SK-MEL-5 (cell line): ENCODE measurements at regions not wholly inside any gene's neighbourhood (a gene's known extent, or its start where the extent isn't known, plus 50 kb on each side); places are given as distances from the start of the nearest gene placed in this dataset.
"Not testable (repeated sequence)": the region's sequence is repeated elsewhere in the genome, so short reads cannot be mapped to it uniquely, and the experiment has no call there.

Experiments used
- DNase-seq: peaks from one replicate; pipeline ENCODE4 v3.0.0-alpha.2; 2016; ENCODE audit warnings: low read depth, low spot score
- in situ Hi-C: cut with HindIII; loops from 2 replicates; pipeline ENCODE4 v1.10.0; 2016; ENCODE audit warnings: low sequenced_read_pairs, high pct_unique_total_duplicates, low pct_unique_long_range_greater_than_20kb

DNA sequence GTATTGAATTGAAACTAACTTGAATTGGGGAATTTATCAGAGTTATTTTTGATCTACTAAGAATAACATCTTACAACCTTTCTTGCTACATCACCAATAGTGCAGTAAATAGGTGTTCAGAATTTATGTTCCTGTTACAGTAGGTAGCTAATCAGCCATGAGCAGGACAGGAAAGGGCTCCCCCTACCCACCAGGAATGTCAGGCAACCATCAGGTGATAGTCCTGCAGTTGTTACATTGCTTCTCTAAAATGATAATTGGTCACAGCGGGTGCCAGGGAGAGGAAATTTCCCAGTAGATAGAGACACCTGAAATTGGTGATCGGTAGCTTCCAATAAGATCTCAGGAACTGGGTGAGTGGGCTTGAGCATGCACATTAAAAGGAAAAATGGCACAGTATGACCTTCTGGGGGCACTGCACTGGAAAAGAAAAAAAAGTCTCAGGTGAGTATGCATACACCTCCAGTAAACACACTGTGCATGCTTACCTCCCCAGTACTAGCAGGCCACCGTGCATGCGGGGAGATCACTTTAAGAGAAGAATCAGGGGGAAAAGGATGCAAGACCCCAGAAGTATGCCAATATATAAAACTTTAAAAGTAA, 1092.0 kb upstream of the LRRTM1 start:
- in situ Hi-C loops: no loop called here
- no peak for DNase-seq

DNA sequence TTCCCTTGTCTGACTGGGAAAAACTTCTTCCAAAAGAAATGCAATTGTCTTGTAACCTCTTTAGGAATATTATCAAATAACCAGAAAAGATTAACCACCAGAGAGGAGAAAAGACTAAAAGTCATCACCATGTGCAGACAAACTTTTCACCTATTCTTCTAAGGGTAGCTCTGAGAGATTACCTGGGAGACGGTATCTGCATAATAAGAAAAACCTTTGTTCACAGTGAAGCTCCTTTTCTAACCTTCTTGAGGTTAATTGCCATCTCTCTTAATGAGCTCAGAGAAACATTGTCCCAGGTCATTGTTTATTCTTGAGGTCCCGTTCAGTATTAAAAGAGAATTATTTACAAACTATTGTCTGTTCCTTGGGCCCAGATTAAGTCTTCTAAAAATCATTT, 1091.2 kb upstream of the LRRTM1 start:
- DNase-seq: no peak
- in situ Hi-C loops: no loop called here

DNA sequence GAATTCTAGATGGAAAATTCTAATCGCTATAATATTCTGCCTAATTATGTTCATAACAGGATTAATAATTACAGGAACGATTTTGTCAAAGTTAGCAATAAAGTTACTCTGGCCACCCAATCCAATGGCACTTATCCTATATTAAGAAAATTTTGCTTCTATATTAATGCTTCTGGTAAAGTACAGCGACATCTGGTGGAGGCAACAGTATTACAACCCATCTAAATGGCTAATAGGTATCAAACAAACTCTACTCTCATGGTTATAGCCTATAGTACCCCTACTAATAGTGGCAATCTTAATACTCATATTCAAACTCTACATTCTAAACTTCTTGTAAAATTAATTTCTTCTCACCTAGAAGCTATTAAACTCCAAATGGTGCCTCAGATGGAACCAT, 1084.7 kb upstream of the LRRTM1 start:
- in situ Hi-C loops: no loop called here
- peak; percentile 49 for DNase-seq

DNA sequence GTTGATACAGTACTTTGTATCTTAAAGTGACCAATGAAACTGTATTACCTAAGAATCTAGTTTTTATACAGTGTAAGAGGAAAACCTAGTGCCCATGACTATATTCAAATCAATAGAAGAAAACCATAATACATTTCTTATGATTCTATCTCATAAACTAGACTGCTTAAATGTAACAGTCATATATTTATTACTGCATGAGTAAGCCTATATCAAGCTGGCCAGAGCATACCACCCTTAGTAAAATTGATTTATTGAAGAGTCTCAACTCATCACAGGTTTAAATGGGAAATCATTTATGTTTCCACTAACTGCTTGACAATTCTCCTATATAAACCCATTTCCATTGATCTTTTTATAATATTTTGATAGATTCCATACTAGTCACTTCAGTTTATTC, 1059.2 kb upstream of the LRRTM1 start:
- in situ Hi-C loops: no loop called here
- no peak for DNase-seq

DNA sequence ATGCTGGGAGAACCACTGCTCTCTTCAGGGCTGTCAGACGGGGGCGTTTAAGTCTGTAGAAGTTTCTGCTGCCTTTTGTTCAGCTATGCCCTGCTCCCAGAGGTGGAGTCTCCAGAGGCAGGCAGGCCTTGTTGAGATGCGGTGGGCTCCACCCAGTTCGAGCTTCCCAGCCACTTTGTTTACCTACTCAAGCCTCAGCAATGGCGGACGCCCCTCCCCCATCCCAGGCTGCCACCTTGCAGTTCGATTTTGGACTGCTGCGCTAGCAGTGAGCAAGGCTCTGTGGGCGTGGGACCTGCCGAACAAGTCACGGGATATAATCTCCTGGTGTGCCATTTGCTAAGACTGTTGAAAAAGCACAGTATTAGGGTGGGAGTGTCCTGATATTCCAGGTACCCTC, 1057.9 kb upstream of the LRRTM1 start:
- DNase-seq, in situ Hi-C loops: not testable (repeated sequence)

DNA sequence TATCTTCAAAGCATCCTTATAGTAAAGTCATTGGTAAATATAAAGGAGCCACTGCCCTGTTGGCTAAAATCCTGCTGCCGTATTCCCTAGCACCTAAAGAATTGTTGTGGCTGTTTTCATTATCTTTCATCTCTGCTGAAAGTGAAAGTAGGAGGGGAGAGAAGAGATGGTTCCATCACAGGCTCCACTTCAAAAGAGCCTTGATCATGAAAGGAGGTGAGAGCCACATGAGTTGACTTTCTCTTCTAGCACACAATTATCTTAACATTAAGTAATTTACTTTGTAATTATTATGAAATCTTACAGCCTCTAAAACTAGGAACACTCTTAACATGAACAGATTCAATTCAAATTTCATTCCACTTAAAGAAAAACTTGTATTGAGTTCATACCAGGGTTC, 1050.9 kb upstream of the LRRTM1 start:
- DNase-seq: no peak

DNA sequence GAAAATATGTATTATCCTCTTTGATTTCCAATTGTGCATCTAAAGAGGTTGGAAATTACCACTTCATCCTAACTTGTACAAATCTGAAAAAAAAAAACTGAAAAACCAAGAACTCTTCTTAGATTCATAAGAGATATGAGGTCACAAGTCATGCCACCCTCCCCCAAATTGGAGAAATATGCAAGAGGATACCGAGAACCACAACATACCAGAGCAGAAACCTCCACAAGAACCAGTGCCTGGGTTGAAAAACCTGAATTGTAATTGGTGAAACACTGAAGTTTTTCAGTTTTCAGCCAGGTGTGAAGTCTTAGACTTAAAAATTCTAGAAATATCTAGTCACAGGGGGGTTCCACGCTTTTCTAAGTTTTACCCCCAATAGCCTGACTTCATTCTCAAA, 1029.5 kb upstream of the LRRTM1 start:
- in situ Hi-C loops: no loop called here

More for the DNA sequence above, 1050.9 kb upstream of the LRRTM1 start:
- in situ Hi-C loops: no loop called here

DNA sequence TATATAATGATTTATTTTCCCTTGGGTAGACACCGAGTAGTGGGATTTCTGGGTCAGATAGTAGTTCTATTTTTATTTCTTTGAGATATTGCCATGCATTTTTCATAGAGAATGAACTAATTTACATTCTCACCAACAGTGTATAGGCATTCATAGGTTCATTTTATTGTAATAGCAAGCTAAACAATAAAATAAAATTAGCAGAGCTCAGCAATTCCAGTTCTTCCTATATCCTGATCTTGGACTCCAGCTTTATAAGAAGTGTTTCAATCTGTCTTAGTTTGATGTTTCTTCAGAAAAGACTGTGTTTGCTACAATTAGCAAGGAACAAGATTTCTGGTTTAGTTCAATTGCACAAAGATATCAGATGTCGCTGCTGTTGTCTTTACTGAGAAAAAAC, 1024.4 kb upstream of the LRRTM1 start:
- in situ Hi-C loops: no loop called here
- no peak for DNase-seq

More for the DNA sequence above, 1029.5 kb upstream of the LRRTM1 start:
- DNase-seq: no peak

DNA sequence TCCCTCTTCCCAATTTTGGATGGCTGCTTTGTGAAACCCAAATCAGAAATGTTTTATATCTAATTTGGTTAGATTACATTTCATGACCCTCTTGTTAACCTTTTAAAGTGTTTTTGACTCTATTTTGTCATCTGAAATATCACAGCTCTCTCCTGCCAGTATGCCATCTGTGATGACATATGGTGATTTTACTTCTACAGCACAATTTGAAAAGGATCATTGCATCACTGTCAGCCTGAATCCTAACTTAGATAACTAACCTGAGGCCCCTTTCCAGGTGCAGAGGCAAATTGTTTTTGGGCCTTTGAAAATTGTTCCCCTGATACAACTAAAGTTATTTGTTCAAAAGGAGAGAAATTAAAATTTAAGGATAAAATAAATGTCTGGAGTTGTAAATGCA, 1023.4 kb upstream of the LRRTM1 start:
- in situ Hi-C loops: no loop called here
- no peak for DNase-seq

DNA sequence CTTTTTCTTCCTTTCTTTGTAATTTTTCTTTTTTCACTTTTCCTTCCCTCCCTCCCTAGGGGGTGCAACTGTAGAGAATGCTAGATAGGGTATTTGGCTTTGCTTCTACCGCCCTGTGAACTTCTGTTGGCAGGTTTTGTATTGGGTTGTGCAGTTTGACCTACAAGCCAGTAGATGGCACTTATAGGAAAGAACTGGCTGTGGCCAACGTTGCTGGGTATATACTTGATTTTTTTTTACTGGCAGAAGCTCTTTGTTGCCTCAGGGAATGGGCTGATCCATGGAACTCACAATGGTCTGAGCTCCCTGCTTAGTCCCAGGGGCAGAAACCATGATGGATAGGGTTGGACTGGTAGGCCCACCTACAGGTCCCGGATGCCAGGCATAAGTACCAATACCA, 1019.5 kb upstream of the LRRTM1 start:
- in situ Hi-C loops: no loop called here
- peak; percentile 85 for DNase-seq

DNA sequence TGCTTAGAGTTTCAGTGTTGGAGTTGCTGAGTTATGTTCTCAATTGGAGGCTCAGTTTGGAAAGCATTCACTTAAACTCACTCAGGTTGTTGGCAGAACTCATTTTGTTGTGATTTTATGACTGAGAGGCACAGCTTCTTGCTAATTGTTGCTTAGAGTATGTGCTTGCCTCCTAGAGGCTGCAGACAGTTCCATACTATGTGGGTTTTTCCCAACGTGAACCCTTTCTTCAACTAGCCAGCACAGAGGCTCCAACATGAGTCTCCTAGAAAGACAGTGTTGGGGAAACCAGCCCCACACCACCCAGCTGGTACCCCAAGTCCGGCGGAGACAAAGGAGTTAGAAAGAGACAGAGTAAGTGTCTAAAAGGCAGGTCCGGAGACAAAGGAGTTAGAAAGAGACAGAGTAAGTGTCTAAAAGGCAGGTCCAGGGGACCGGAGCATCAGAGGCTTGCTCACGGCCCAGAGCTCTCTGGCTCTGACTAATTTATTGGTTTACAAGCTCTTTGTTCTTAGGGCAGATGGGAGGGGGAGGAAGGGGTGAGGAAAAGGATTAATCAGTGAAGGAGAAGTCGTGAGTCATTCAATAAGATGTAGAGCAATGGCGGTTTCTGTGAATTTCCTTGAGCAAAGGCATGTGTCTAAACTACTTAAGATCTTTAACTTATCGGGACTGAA, 999.7 kb upstream of the LRRTM1 start:
- DNase-seq: no peak
- in situ Hi-C loops: no loop called here

DNA sequence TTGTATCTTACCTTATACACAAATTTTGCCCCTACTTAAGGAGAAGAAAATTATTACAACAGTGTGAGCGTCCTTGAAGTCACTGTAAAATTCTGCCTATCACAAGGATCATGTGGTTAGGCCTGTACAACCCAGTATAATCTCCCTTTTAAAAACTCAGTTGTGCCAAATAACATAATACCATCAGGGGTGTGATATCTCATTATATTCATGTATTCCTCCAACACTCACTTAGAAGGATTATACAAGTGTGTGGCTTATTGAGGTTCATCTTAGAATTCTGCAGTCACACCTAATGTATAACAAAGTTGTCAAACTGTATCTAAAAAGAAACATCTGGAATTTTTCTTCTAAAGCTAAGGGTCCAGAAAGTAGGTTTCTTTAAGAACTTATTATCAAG, 998.8 kb upstream of the LRRTM1 start:
- DNase-seq: no peak
- in situ Hi-C loops: no loop called here

DNA sequence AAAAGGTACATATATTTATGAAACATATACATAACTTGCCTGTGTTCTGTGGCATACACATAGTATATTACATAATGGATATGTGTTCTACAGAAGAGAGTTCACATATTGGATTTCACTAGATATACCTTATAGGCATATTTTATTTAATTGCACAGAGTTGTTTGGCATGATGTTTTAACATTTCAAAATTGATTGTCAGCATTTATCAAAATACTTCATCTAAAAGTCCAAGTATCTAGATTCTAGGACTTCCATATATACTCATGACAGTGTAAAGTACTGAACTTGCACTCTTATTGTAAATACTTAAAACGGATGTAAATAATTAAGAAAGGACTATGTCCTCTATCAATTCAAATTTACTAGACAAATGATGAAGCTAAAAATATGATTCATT, 995.3 kb upstream of the LRRTM1 start:
- in situ Hi-C loops: no loop called here
- no peak for DNase-seq

DNA sequence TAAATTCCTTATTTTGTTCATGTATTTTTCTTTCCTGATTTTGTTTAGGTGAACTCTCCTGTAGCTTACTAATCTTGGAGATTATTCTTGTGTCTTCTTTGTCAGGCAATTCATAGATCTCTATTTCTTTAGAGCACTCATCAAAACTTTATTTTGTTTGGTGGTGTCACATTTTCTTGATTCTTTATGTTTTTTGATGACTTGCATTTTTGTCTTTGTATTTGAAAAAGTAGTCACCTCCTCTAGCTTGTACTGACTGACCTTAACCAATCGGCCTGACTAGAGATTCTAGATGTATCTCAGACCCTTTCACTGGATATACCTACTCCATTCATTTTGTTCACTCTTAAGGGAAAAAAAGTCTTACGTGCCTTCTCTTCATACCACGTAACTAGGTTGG, 986.3 kb upstream of the LRRTM1 start:
- DNase-seq: no peak
- in situ Hi-C loops: no loop called here

DNA sequence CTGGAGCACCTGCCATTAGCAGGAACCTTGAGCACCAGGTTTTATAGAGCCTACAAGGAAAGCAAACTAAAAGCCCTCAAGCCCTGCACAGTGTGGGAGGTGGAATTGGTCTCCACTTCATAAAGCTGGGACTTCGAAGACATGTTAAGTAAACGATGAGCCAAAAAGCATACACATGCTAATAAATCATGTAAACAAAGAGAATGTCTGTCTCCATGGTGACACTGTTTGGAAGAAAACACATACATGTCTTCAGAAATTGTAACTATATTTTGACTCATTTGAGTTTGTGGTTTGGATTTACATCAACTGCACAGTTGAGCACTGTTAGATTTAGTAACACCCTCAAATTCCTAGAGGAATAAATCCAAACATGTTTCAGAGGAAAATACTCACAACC, 978.5 kb upstream of the LRRTM1 start:
- DNase-seq: no peak
- in situ Hi-C loops: no loop called here

DNA sequence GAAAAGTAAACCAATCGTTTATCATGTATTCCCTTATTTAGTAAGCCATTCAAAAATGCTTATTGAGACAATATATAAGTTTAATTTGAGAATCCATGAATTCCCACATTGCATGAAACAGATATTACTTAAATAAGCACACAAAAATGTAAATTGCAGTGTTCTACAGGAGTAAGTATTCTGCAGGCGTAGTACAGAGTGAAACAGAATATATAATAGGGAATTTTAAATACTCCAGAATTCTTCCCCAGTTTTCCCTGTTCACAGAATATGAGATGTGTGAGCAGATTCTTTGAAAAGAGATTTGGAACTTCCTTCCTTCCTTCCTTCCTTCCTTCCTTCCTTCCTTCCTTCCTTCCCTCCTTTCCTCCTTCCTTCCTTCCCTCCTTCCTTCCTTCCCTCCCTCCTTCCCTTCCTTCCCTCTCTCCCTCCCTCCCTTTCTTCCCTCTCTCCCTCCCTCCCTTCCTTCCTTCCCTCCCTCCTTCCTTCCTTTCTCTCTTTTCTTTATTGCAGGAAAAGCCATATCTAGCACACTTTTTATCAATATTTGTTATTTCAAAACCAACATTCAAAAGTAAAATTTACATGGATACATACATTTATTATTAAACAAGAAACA, 977.7 kb upstream of the LRRTM1 start:
- in situ Hi-C loops: no loop called here
- no peak for DNase-seq

DNA sequence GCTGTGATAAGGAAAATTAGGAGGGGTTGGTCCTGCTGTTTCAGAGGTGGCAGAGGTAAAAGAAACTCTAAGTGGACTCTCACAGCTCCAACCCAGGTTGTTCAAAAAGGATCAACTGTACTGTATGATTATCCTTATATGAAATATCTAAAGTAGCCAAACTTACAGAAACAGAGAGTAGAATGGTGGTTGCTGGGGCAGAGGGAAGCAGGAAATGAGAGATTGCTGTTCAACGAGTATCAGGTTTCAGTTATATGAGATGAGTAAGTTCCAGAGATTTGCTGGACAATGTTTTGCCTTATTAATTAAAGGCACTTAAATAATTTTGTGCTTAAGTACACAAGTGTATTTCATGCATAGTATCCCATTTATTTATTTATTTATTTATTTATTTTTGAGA, 972.0 kb upstream of the LRRTM1 start:
- DNase-seq: no peak
- in situ Hi-C loops: no loop called here

DNA sequence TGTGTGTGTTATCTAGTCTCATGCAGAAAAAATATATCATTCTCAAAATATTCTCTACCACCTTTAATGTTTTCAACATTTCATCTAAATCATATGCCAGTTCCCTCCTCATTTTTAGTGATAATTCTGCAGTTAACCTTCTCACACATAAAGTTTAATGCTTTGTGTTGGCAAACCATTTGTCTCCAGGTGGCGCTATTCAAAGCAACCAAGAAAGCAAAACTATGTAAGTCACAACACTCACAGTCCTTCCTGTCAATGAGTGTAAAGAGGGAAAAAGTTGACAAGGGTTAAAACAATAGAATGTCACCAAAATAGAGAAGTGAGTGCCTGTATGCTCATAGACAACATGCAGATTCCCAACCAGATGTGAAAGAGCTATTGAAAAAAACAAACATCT, 961.6 kb upstream of the LRRTM1 start:
- peak; percentile 68 for DNase-seq
- in situ Hi-C loops: no loop called here

DNA sequence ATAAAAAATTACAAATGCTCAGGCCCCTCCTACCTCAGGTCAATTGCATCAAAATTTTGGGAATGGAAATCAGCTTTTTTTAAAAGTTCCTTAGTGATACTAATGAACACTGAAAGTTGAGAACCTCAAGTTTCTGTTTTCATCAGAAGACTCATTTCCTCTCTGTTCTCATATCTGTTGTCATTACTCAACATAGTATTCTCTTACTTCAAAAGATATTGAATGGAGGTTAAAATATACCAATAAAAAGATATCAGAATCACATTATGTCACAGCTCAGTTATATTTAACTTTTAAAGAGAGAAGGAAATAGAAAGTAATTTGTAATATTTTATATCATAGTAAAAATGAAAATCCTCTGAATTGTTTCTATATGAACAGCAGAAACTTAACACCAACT, 959.4 kb upstream of the LRRTM1 start:
- in situ Hi-C loops: no loop called here
- DNase-seq: no peak
